NOMO-1 treated with DMSO at 0.1 percent for 48 hours (cell line): ENCODE measurements at regions not wholly inside any gene's neighbourhood (a gene's known extent, or its start where the extent isn't known, plus 50 kb on each side); places are given as distances from the start of the nearest gene placed in this dataset.

Experiments used
- DNase-seq: peaks from one replicate; lab custom pipeline; 2025; ENCODE audit not compliant: unreplicated experiment; lab: John Stamatoyannopoulos, UW

GRCh38 chr13:72534951-72535640, 192.3 kb downstream of the MZT1 start:
- DNase-seq, result no peak

GRCh38 chr13:72530471-72530870, 197.0 kb downstream of the MZT1 start:
- DNase-seq, result no peak

- no peak for DNase-seq
Observed at GRCh38 chr13:72527333-72527732, 200.1 kb downstream of the MZT1 start.

- DNase-seq, result no peak
Observed at GRCh38 chr13:72523593-72523992, 203.8 kb downstream of the MZT1 start.

- no peak for DNase-seq
Observed at GRCh38 chr13:72523049-72523448, 204.4 kb downstream of the MZT1 start.

- no peak for DNase-seq
Observed at GRCh38 chr13:72521940-72522661, 205.3 kb downstream of the MZT1 start.

GRCh38 chr13:72514146-72514545, 213.3 kb downstream of the MZT1 start:
- no peak for DNase-seq

- DNase-seq, result peak; percentile 23
Observed at GRCh38 chr13:72508392-72508791, 219.0 kb downstream of the MZT1 start.

GRCh38 chr13:72507416-72508199, 219.8 kb downstream of the MZT1 start:
- peak; percentile 73 for DNase-seq

GRCh38 chr13:72506706-72507105, 220.7 kb downstream of the MZT1 start:
- DNase-seq, result no peak

- DNase-seq, result no peak
Observed at GRCh38 chr13:72505376-72505775, 222.1 kb downstream of the MZT1 start.

- no peak for DNase-seq
Observed at GRCh38 chr13:72504131-72504841, 223.1 kb downstream of the MZT1 start.

- no peak for DNase-seq
Observed at GRCh38 chr13:72500851-72501250, 226.6 kb downstream of the MZT1 start.

GRCh38 chr13:72495681-72496080, 231.7 kb downstream of the MZT1 start:
- no peak for DNase-seq

GRCh38 chr13:72489751-72490150, 237.7 kb downstream of the MZT1 start:
- DNase-seq, result no peak

- no peak for DNase-seq
Observed at GRCh38 chr13:72473321-72473720, 254.1 kb downstream of the MZT1 start.

- no peak for DNase-seq
Observed at GRCh38 chr13:72469906-72470305, 257.5 kb downstream of the MZT1 start.

- DNase-seq, result no peak
Observed at GRCh38 chr13:72463561-72463960, 263.9 kb downstream of the MZT1 start.

- no peak for DNase-seq
Observed at GRCh38 chr13:72462726-72463125, 264.7 kb downstream of the MZT1 start.

GRCh38 chr13:72462166-72462565, 265.3 kb downstream of the MZT1 start:
- DNase-seq, result no peak

GRCh38 chr13:72458701-72459100, 268.7 kb downstream of the MZT1 start:
- no peak for DNase-seq
